ENCODE measurements at regions not wholly inside any gene's neighbourhood (a gene's known extent, or its start where the extent isn't known, plus 50 kb on each side); places are given as distances from the start of the nearest gene placed in this dataset.

- H3K9me2 ChIP-seq (ENCODE audit: low read depth, low read length) = no peaks in the 10 kb centered on the region
- no peaks in the 10 kb centered on the region for H3K9me3 ChIP-seq (ENCODE audit: low read length)
- H2AFZ ChIP-seq (ENCODE audit: low read length) = no peak overlapping the region
- TF ChIP-seq CTCF (IDR thresholded peaks at IDR 0.05; ENCODE audit: low read length) = no peak
- no peak for TF ChIP-seq EZH2 (IDR thresholded peaks at IDR 0.05; ENCODE audit: borderline replicate concordance, low read length)
- H3K27me3 ChIP-seq (ENCODE audit: insufficient read depth, low read length) = no peaks in the 10 kb centered on the region
- no peak overlapping the region for H3K4me3 ChIP-seq (ENCODE audit: low read depth, low read length, poor library complexity, severe bottlenecking)
- H3K36me3 ChIP-seq (ENCODE audit: insufficient read depth, low read length) = no peaks in the 10 kb centered on the region
- H3K79me2 ChIP-seq (ENCODE audit: insufficient read depth, low read length) = no peaks in the 10 kb centered on the region
- no peak overlapping the region for H3K27ac ChIP-seq (ENCODE audit: low read depth, low read length, poor library complexity, severe bottlenecking)
- H3F3A ChIP-seq (ENCODE audit: insufficient read depth, low read length) = no peaks in the 10 kb centered on the region
- no peaks in the 10 kb centered on the region for H3K4me1 ChIP-seq (ENCODE audit: insufficient read depth, low read length, severe bottlenecking)
- H4K20me1 ChIP-seq (ENCODE audit: insufficient read depth, low read length) = no peaks in the 10 kb centered on the region
- H3K4me2 ChIP-seq (ENCODE audit: low read length) = no peak overlapping the region
- no peak overlapping the region for H3K9ac ChIP-seq (ENCODE audit: low read length)
Observed at GRCh38 chr2:125280265-125280664, 1255.2 kb downstream of the CNTNAP5 start.

GRCh38 chr2:125281242-125281641, 1256.2 kb downstream of the CNTNAP5 start:
- no peaks in the 10 kb centered on the region for H3K79me2 ChIP-seq (ENCODE audit: insufficient read depth, low read length)
- no peaks in the 10 kb centered on the region for H4K20me1 ChIP-seq (ENCODE audit: insufficient read depth, low read length)
- H3K4me1 ChIP-seq (ENCODE audit: insufficient read depth, low read length, severe bottlenecking) = no peaks in the 10 kb centered on the region
- no peaks in the 10 kb centered on the region for H3F3A ChIP-seq (ENCODE audit: insufficient read depth, low read length)
- H2AFZ ChIP-seq (ENCODE audit: low read length) = no peak overlapping the region
- H3K27ac ChIP-seq (ENCODE audit: low read depth, low read length, poor library complexity, severe bottlenecking) = no peak overlapping the region
- no peak overlapping the region for H3K4me2 ChIP-seq (ENCODE audit: low read length)
- H3K9me2 ChIP-seq (ENCODE audit: low read depth, low read length) = no peaks in the 10 kb centered on the region
- no peak overlapping the region for H3K9ac ChIP-seq (ENCODE audit: low read length)
- H3K9me3 ChIP-seq (ENCODE audit: low read length) = no peaks in the 10 kb centered on the region
- TF ChIP-seq EZH2 (IDR thresholded peaks at IDR 0.05; ENCODE audit: borderline replicate concordance, low read length) (no peak), CTCF (IDR thresholded peaks at IDR 0.05; ENCODE audit: low read length) (no peak)
- no peaks in the 10 kb centered on the region for H3K36me3 ChIP-seq (ENCODE audit: insufficient read depth, low read length)
- no peak overlapping the region for H3K4me3 ChIP-seq (ENCODE audit: low read depth, low read length, poor library complexity, severe bottlenecking)
- H3K27me3 ChIP-seq (ENCODE audit: insufficient read depth, low read length) = no peaks in the 10 kb centered on the region

- H3K4me2 ChIP-seq (ENCODE audit: low read length) = no peak overlapping the region
- TF ChIP-seq EZH2 (IDR thresholded peaks at IDR 0.05; ENCODE audit: borderline replicate concordance, low read length) (no peak), CTCF (IDR thresholded peaks at IDR 0.05; ENCODE audit: low read length) (no peak)
- no peaks in the 10 kb centered on the region for H3K79me2 ChIP-seq (ENCODE audit: insufficient read depth, low read length)
- no peaks in the 10 kb centered on the region for H3K27me3 ChIP-seq (ENCODE audit: insufficient read depth, low read length)
- H3K9ac ChIP-seq (ENCODE audit: low read length) = no peak overlapping the region
- H3F3A ChIP-seq (ENCODE audit: insufficient read depth, low read length) = no peaks in the 10 kb centered on the region
- no peaks in the 10 kb centered on the region for H3K9me3 ChIP-seq (ENCODE audit: low read length)
- H3K36me3 ChIP-seq (ENCODE audit: insufficient read depth, low read length) = no peaks in the 10 kb centered on the region
- no peaks in the 10 kb centered on the region for H4K20me1 ChIP-seq (ENCODE audit: insufficient read depth, low read length)
- H3K4me3 ChIP-seq (ENCODE audit: low read depth, low read length, poor library complexity, severe bottlenecking) = no peak overlapping the region
- no peaks in the 10 kb centered on the region for H3K4me1 ChIP-seq (ENCODE audit: insufficient read depth, low read length, severe bottlenecking)
- H2AFZ ChIP-seq (ENCODE audit: low read length) = no peak overlapping the region
- H3K9me2 ChIP-seq (ENCODE audit: low read depth, low read length) = no peaks in the 10 kb centered on the region
- H3K27ac ChIP-seq (ENCODE audit: low read depth, low read length, poor library complexity, severe bottlenecking) = no peak overlapping the region
Observed at GRCh38 chr2:125296742-125297141, 1271.7 kb downstream of the CNTNAP5 start.
